ENCODE measurements at regions not wholly inside any gene's neighbourhood (a gene's known extent, or its start where the extent isn't known, plus 50 kb on each side); places are given as distances from the start of the nearest gene placed in this dataset.

GRCh38 chr7:54663603-54664234, 95.3 kb downstream of the SEC61G start:
- H3K27me3 Mint-ChIP-seq (ENCODE audit: low read depth) = peaks cover 26% of the 10 kb centered on the region
- H3K4me1 Mint-ChIP-seq (ENCODE audit: low read depth) = peaks cover 5% of the 10 kb centered on the region
- H3K9me3 Mint-ChIP-seq = peaks cover 4% of the 10 kb centered on the region
- H3K4me3 Mint-ChIP-seq = peak overlapping the region; percentile 20
- DNase-seq = no peak
- H3K36me3 Mint-ChIP-seq (ENCODE audit: insufficient read depth) = no peaks in the 10 kb centered on the region
- ATAC-seq = peak in 1 of 2 donors; percentile 3

- Mint-ChIP-seq H3K9me3 (peaks cover 4% of the 10 kb centered on the region), H3K4me1 (ENCODE audit: low read depth) (peaks cover 5% of the 10 kb centered on the region), H3K36me3 (ENCODE audit: insufficient read depth) (no peaks in the 10 kb centered on the region), H3K27me3 (ENCODE audit: low read depth) (peaks cover 26% of the 10 kb centered on the region), H3K4me3 (no peak overlapping the region)
- no peak for DNase-seq
- no peak for ATAC-seq
These were observed 95.8 kb downstream of the SEC61G start for GRCh38 chr7:54663186-54663585.

- Mint-ChIP-seq H3K4me1 (ENCODE audit: low read depth) (peaks cover 5% of the 10 kb centered on the region), H3K27me3 (ENCODE audit: low read depth) (peaks cover 26% of the 10 kb centered on the region), H3K9me3 (peaks cover 7% of the 10 kb centered on the region), H3K4me3 (no peak overlapping the region), H3K36me3 (ENCODE audit: insufficient read depth) (no peaks in the 10 kb centered on the region)
- ATAC-seq = no peak
- no peak for DNase-seq
These were observed 96.3 kb downstream of the SEC61G start for GRCh38 chr7:54662701-54663100.

GRCh38 chr7:54653905-54654304, 105.1 kb downstream of the SEC61G start:
- H3K27me3 Mint-ChIP-seq (ENCODE audit: low read depth) = no peaks in the 10 kb centered on the region
- no peaks in the 10 kb centered on the region for H3K36me3 Mint-ChIP-seq (ENCODE audit: insufficient read depth)
- DNase-seq (no peak), ATAC-seq (no peak)
- peaks cover 7% of the 10 kb centered on the region for H3K9me3 Mint-ChIP-seq
- no peaks in the 10 kb centered on the region for H3K4me1 Mint-ChIP-seq (ENCODE audit: low read depth)
- H3K4me3 Mint-ChIP-seq = no peak overlapping the region

GRCh38 chr7:54643064-54643463, 100.9 kb downstream of the VSTM2A start:
- H3K4me1 Mint-ChIP-seq (ENCODE audit: low read depth) = no peaks in the 10 kb centered on the region
- H3K27me3 Mint-ChIP-seq (ENCODE audit: low read depth) = no peaks in the 10 kb centered on the region
- ATAC-seq (no peak), DNase-seq (no peak)
- H3K36me3 Mint-ChIP-seq (ENCODE audit: insufficient read depth) = no peaks in the 10 kb centered on the region
- H3K4me3 Mint-ChIP-seq = no peak overlapping the region
- H3K9me3 Mint-ChIP-seq = no peaks in the 10 kb centered on the region

- peaks cover 3% of the 10 kb centered on the region for H3K9me3 Mint-ChIP-seq
- H3K4me1 Mint-ChIP-seq (ENCODE audit: low read depth) = no peaks in the 10 kb centered on the region
- H3K36me3 Mint-ChIP-seq (ENCODE audit: insufficient read depth) = no peaks in the 10 kb centered on the region
- no peak overlapping the region for H3K4me3 Mint-ChIP-seq
- DNase-seq (no peak), ATAC-seq (no peak)
- H3K27me3 Mint-ChIP-seq (ENCODE audit: low read depth) = no peaks in the 10 kb centered on the region
These were observed 95.7 kb downstream of the VSTM2A start for GRCh38 chr7:54637712-54638396.

- no peak for ATAC-seq
- H3K27me3 Mint-ChIP-seq (ENCODE audit: low read depth) = no peaks in the 10 kb centered on the region
These were observed 90.5 kb downstream of the VSTM2A start for GRCh38 chr7:54632696-54633095.

GRCh38 chr7:54629771-54630170, 87.6 kb downstream of the VSTM2A start:
- no peak for ATAC-seq
- no peaks in the 10 kb centered on the region for H3K36me3 Mint-ChIP-seq (ENCODE audit: insufficient read depth)

More at GRCh38 chr7:54632696-54633095, 90.5 kb downstream of the VSTM2A start:
- H3K4me3 Mint-ChIP-seq = no peak overlapping the region
- no peaks in the 10 kb centered on the region for H3K4me1 Mint-ChIP-seq (ENCODE audit: low read depth)
- DNase-seq = no peak
- H3K9me3 Mint-ChIP-seq = peaks cover 16% of the 10 kb centered on the region
- no peaks in the 10 kb centered on the region for H3K36me3 Mint-ChIP-seq (ENCODE audit: insufficient read depth)

GRCh38 chr7:54622696-54623309, 80.6 kb downstream of the VSTM2A start:
- Mint-ChIP-seq H3K36me3 (ENCODE audit: insufficient read depth) (no peaks in the 10 kb centered on the region), H3K9me3 (peaks cover 6% of the 10 kb centered on the region), H3K4me3 (no peak overlapping the region), H3K27me3 (ENCODE audit: low read depth) (no peaks in the 10 kb centered on the region), H3K4me1 (ENCODE audit: low read depth) (no peaks in the 10 kb centered on the region)
- ATAC-seq (no peak), DNase-seq (no peak)

More at GRCh38 chr7:54629771-54630170, 87.6 kb downstream of the VSTM2A start:
- no peak for DNase-seq
- H3K4me3 Mint-ChIP-seq = no peak overlapping the region
- H3K27me3 Mint-ChIP-seq (ENCODE audit: low read depth) = no peaks in the 10 kb centered on the region
- no peaks in the 10 kb centered on the region for H3K4me1 Mint-ChIP-seq (ENCODE audit: low read depth)
- peaks cover 15% of the 10 kb centered on the region for H3K9me3 Mint-ChIP-seq
